RWPE2 (cell line): ENCODE measurements at regions not wholly inside any gene's neighbourhood (a gene's known extent, or its start where the extent isn't known, plus 50 kb on each side); places are given as distances from the start of the nearest gene placed in this dataset.

Experiments used
- ATAC-seq: fragments of 200-7000 bp; cut with Tn5 transposase; 3 replicates; pipeline ENCODE4 v1.9.1; 2021; ENCODE audit warnings: low read depth
- DNase-seq: peaks from one replicate; pipeline ENCODE4 v3.0.0-alpha.2; 2020; ENCODE audit warnings: low spot score
- H3K27ac ChIP-seq: fragments of 450-650 bp; 2 replicates; pipeline ENCODE4 v1.5.1; 2017; ENCODE audit warnings: mild to moderate bottlenecking; ENCODE audit not compliant: poor library complexity, severe bottlenecking
- H3K27me3 ChIP-seq: fragments of 250-450 bp; sonication (Bioruptor Pico); 2 replicates; pipeline ENCODE4 v1.5.1; 2021; ENCODE audit warnings: mild to moderate bottlenecking, moderate library complexity; ENCODE audit not compliant: insufficient read depth, poor library complexity, severe bottlenecking
- H3K36me3 ChIP-seq: fragments of 250-450 bp; sonication (Bioruptor Pico); 2 replicates; pipeline ENCODE4 v1.5.1; 2020; ENCODE audit warnings: low read depth, mild to moderate bottlenecking, moderate library complexity
- H3K4me1 ChIP-seq: fragments of 250-450 bp; sonication (Bioruptor Pico); 2 replicates; pipeline ENCODE4 v1.5.1; 2021; ENCODE audit warnings: mild to moderate bottlenecking, moderate library complexity; ENCODE audit not compliant: insufficient read depth, poor library complexity, severe bottlenecking
- H3K4me3 ChIP-seq: fragments of 250-450 bp; sonication (Bioruptor Pico); 2 replicates; pipeline ENCODE4 v1.5.1; 2021; ENCODE audit warnings: mild to moderate bottlenecking, moderate library complexity; ENCODE audit not compliant: severe bottlenecking
- H3K9me3 ChIP-seq: fragments of 250-450 bp; sonication (Bioruptor Pico); 2 replicates; pipeline ENCODE4 v1.5.1; 2021; ENCODE audit warnings: mild to moderate bottlenecking, moderate library complexity; ENCODE audit not compliant: severe bottlenecking
- CTCF ChIP-seq: fragments of 450-650 bp; IDR thresholded peaks from one replicate; pipeline ENCODE4 v1.5.1; 2017; ENCODE audit warnings: mild to moderate bottlenecking, moderate library complexity; ENCODE audit not compliant: poor library complexity, severe bottlenecking

GRCh38 chr13:19062801-19063200, 118.8 kb downstream of the TUBA3C start:
- Histone ChIP-seq H3K36me3 (no peaks in the 10 kb centered on the region), H3K27ac (no peak overlapping the region), H3K27me3 (no peaks in the 10 kb centered on the region), H3K4me3 (no peak overlapping the region), H3K9me3 (no peaks in the 10 kb centered on the region), H3K4me1 (no peaks in the 10 kb centered on the region)
- DNase-seq (no peak), ATAC-seq (no peak)
- TF ChIP-seq CTCF, result no peak

- TF ChIP-seq CTCF, result no peak
- H3K9me3 ChIP-seq, result no peaks in the 10 kb centered on the region
- DNase-seq, result no peak
- no peaks in the 10 kb centered on the region for H3K4me1 ChIP-seq
- no peaks in the 10 kb centered on the region for H3K27me3 ChIP-seq
- no peak for ATAC-seq
- no peak overlapping the region for H3K27ac ChIP-seq
- no peak overlapping the region for H3K4me3 ChIP-seq
- H3K36me3 ChIP-seq, result no peaks in the 10 kb centered on the region
Measured at GRCh38 chr13:19062019-19062646, 119.5 kb downstream of the TUBA3C start.

- Histone ChIP-seq H3K36me3 (no peaks in the 10 kb centered on the region), H3K4me3 (no peak overlapping the region), H3K27me3 (no peaks in the 10 kb centered on the region), H3K4me1 (no peaks in the 10 kb centered on the region), H3K27ac (no peak overlapping the region), H3K9me3 (no peaks in the 10 kb centered on the region)
- ATAC-seq (no peak), DNase-seq (no peak)
- no peak for TF ChIP-seq CTCF
Measured at GRCh38 chr13:19061278-19061677, 120.3 kb downstream of the TUBA3C start.

GRCh38 chr13:19060311-19061002, 121.2 kb downstream of the TUBA3C start:
- Histone ChIP-seq H3K36me3 (no peaks in the 10 kb centered on the region), H3K9me3 (no peaks in the 10 kb centered on the region), H3K4me1 (no peaks in the 10 kb centered on the region), H3K27ac (no peak overlapping the region), H3K27me3 (no peaks in the 10 kb centered on the region), H3K4me3 (no peak overlapping the region)
- no peak for TF ChIP-seq CTCF
- ATAC-seq (no peak), DNase-seq (no peak)
